HG03095 (cell line): ENCODE measurements at regions not wholly inside any gene's neighbourhood (a gene's known extent, or its start where the extent isn't known, plus 50 kb on each side); places are given as distances from the start of the nearest gene placed in this dataset.

Source experiments
- ATAC-seq: cut with Tn5 transposase; IDR thresholded peaks from one replicate; pipeline ENCODE4 v1.9.1; 2021; ENCODE audit warnings: moderate library complexity; ENCODE audit not compliant: unreplicated experiment

- ATAC-seq: no peak
Observed at GRCh38 chr3:10555263-10555662, 49.9 kb upstream of the ATP2B2 start.

GRCh38 chr3:10556312-10556711, 50.9 kb upstream of the ATP2B2 start:
- ATAC-seq: no peak

GRCh38 chr3:10557250-10557649, 51.9 kb upstream of the ATP2B2 start:
- ATAC-seq: no peak

GRCh38 chr3:10557781-10558373, 52.5 kb upstream of the ATP2B2 start:
- no peak for ATAC-seq

GRCh38 chr3:10558736-10559135, 53.4 kb upstream of the ATP2B2 start:
- no peak for ATAC-seq

GRCh38 chr3:10560060-10560861, 54.9 kb upstream of the ATP2B2 start:
- ATAC-seq: no peak

GRCh38 chr3:10561162-10561945, 56.0 kb upstream of the ATP2B2 start:
- ATAC-seq: no peak

- no peak for ATAC-seq
Observed at GRCh38 chr3:10561946-10562560, 56.7 kb upstream of the ATP2B2 start.

GRCh38 chr3:10563396-10563795, 58.0 kb upstream of the ATP2B2 start:
- no peak for ATAC-seq

- no peak for ATAC-seq
Observed at GRCh38 chr3:10565814-10566213, 60.4 kb upstream of the ATP2B2 start.

- no peak for ATAC-seq
Observed at GRCh38 chr3:10566451-10566850, 61.1 kb upstream of the ATP2B2 start.

GRCh38 chr3:10568549-10568948, 63.2 kb upstream of the ATP2B2 start:
- ATAC-seq: no peak

- no peak for ATAC-seq
Observed at GRCh38 chr3:10570196-10570946, 65.0 kb upstream of the ATP2B2 start.

- ATAC-seq: no peak
Observed at GRCh38 chr3:10574101-10574620, 68.8 kb upstream of the ATP2B2 start.

- ATAC-seq: no peak
Observed at GRCh38 chr3:10575601-10576160, 70.3 kb upstream of the ATP2B2 start.

- no peak for ATAC-seq
Observed at GRCh38 chr3:10577486-10577885, 72.1 kb upstream of the ATP2B2 start.

- ATAC-seq: no peak
Observed at GRCh38 chr3:10580426-10580825, 75.0 kb upstream of the ATP2B2 start.

GRCh38 chr3:10581251-10581650, 75.9 kb upstream of the ATP2B2 start:
- no peak for ATAC-seq

GRCh38 chr3:10581716-10582115, 76.3 kb upstream of the ATP2B2 start:
- no peak for ATAC-seq

- no peak for ATAC-seq
Observed at GRCh38 chr3:10582733-10583132, 77.3 kb upstream of the ATP2B2 start.
